ENCODE measurements at regions not wholly inside any gene's neighbourhood (a gene's known extent, or its start where the extent isn't known, plus 50 kb on each side); places are given as distances from the start of the nearest gene placed in this dataset.

- TF ChIP-seq, protein P1, sequence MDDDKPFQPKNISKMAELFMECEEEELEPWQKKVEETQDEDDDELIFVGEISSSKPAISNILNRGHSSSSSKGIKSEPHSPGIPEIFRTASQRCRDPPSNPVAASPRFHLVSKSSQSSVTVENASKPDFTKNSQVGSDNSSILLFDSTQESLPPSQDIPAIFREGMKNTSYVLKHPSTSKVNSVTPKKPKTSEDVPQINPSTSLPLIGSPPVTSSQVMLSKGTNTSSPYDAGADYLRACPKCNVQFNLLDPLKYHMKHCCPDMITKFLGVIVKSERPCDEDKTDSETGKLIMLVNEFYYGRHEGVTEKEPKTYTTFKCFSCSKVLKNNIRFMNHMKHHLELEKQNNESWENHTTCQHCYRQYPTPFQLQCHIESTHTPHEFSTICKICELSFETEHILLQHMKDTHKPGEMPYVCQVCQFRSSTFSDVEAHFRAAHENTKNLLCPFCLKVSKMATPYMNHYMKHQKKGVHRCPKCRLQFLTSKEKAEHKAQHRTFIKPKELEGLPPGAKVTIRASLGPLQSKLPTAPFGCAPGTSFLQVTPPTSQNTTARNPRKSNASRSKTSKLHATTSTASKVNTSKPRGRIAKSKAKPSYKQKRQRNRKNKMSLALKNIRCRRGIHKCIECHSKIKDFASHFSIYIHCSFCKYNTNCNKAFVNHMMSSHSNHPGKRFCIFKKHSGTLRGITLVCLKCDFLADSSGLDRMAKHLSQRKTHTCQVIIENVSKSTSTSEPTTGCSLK (tag by site-specific recombination; IDR thresholded peaks at IDR 0.05): no peak
- TF ChIP-seq REST (tag by site-specific recombination; IDR thresholded peaks at IDR 0.05) (no peak), SALL2 (tag by site-specific recombination; IDR thresholded peaks at IDR 0.05; ENCODE audit: borderline replicate concordance) (no peak), RBAK (tag by site-specific recombination; IDR thresholded peaks at IDR 0.05) (no peak), ZNF596 (tag by site-specific recombination; IDR thresholded peaks at IDR 0.05) (no peak), ZBTB20 (tag by site-specific recombination; IDR thresholded peaks at IDR 0.05) (no peak), ZNF155 (tag by site-specific recombination; IDR thresholded peaks at IDR 0.05) (no peak), ZNF585B (tag by site-specific recombination; IDR thresholded peaks at IDR 0.05) (no peak)
Observed at GRCh38 chr1:222060210-222060916, 318.5 kb upstream of the DUSP10 start (continued).

GRCh38 chr1:222058249-222058648 lies 316.4 kb upstream of the DUSP10 start:
- POLR2A ChIA-PET: no interaction called here
- no peak for TF ChIP-seq ELK4 (IDR thresholded peaks at IDR 0.05; ENCODE audit: borderline replicate concordance, low read depth, low read length)
- no peak for TF ChIP-seq KLF1 (tag by site-specific recombination; IDR thresholded peaks at IDR 0.05)
- no peak for TF ChIP-seq AEBP2 (tag by site-specific recombination; IDR thresholded peaks at IDR 0.05; ENCODE audit: borderline replicate concordance)
- TF ChIP-seq, protein P2, sequence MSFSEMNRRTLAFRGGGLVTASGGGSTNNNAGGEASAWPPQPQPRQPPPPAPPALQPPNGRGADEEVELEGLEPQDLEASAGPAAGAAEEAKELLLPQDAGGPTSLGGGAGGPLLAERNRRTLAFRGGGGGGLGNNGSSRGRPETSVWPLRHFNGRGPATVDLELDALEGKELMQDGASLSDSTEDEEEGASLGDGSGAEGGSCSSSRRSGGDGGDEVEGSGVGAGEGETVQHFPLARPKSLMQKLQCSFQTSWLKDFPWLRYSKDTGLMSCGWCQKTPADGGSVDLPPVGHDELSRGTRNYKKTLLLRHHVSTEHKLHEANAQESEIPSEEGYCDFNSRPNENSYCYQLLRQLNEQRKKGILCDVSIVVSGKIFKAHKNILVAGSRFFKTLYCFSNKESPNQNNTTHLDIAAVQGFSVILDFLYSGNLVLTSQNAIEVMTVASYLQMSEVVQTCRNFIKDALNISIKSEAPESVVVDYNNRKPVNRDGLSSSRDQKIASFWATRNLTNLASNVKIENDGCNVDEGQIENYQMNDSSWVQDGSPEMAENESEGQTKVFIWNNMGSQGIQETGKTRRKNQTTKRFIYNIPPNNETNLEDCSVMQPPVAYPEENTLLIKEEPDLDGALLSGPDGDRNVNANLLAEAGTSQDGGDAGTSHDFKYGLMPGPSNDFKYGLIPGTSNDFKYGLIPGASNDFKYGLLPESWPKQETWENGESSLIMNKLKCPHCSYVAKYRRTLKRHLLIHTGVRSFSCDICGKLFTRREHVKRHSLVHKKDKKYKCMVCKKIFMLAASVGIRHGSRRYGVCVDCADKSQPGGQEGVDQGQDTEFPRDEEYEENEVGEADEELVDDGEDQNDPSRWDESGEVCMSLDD (tag by site-specific recombination; IDR thresholded peaks at IDR 0.05): no peak
- no peak for TF ChIP-seq ZNF555 (tag by site-specific recombination; conservative IDR thresholded peaks at IDR 0.05)
- no peak for TF ChIP-seq ZNF404 (tag by site-specific recombination; IDR thresholded peaks at IDR 0.05)
- TF ChIP-seq, protein P3, sequence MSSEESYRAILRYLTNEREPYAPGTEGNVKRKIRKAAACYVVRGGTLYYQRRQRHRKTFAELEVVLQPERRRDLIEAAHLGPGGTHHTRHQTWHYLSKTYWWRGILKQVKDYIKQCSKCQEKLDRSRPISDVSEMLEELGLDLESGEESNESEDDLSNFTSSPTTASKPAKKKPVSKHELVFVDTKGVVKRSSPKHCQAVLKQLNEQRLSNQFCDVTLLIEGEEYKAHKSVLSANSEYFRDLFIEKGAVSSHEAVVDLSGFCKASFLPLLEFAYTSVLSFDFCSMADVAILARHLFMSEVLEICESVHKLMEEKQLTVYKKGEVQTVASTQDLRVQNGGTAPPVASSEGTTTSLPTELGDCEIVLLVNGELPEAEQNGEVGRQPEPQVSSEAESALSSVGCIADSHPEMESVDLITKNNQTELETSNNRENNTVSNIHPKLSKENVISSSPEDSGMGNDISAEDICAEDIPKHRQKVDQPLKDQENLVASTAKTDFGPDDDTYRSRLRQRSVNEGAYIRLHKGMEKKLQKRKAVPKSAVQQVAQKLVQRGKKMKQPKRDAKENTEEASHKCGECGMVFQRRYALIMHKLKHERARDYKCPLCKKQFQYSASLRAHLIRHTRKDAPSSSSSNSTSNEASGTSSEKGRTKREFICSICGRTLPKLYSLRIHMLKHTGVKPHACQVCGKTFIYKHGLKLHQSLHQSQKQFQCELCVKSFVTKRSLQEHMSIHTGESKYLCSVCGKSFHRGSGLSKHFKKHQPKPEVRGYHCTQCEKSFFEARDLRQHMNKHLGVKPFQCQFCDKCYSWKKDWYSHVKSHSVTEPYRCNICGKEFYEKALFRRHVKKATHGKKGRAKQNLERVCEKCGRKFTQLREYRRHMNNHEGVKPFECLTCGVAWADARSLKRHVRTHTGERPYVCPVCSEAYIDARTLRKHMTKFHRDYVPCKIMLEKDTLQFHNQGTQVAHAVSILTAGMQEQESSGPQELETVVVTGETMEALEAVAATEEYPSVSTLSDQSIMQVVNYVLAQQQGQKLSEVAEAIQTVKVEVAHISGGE (tag by site-specific recombination; conservative IDR thresholded peaks at IDR 0.05; ENCODE audit: low read depth): no peak
- TF ChIP-seq ZBTB17 (tag by site-specific recombination; IDR thresholded peaks at IDR 0.05): no peak
- TF ChIP-seq, protein P4, sequence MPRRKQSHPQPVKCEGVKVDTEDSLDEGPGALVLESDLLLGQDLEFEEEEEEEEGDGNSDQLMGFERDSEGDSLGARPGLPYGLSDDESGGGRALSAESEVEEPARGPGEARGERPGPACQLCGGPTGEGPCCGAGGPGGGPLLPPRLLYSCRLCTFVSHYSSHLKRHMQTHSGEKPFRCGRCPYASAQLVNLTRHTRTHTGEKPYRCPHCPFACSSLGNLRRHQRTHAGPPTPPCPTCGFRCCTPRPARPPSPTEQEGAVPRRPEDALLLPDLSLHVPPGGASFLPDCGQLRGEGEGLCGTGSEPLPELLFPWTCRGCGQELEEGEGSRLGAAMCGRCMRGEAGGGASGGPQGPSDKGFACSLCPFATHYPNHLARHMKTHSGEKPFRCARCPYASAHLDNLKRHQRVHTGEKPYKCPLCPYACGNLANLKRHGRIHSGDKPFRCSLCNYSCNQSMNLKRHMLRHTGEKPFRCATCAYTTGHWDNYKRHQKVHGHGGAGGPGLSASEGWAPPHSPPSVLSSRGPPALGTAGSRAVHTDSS (tag by site-specific recombination; IDR thresholded peaks at IDR 0.05): no peak
- no peak for TF ChIP-seq ZNF664 (tag by site-specific recombination; IDR thresholded peaks at IDR 0.05)
- no peak for TF ChIP-seq OSR2 (tag by site-specific recombination; IDR thresholded peaks at IDR 0.05)
- no peak for TF ChIP-seq ZNF654 (tag by site-specific recombination; IDR thresholded peaks at IDR 0.05; ENCODE audit: low read depth)

More at GRCh38 chr1:222058249-222058648, 316.4 kb upstream of the DUSP10 start:
- Histone ChIP-seq H3K9me3 (ENCODE audit: control insufficient read depth, insufficient read depth, low read depth, low read length) (no peaks in the 10 kb centered on the region), H3K36me3 (ENCODE audit: control insufficient read depth in 2 of 2, insufficient read depth in 1 of 2, low read length in 2 of 2) (no peaks in the 10 kb centered on the region), H3K27ac (ENCODE audit: extremely low read depth, low read depth, low read length) (no peak overlapping the region), H3K4me1 (ENCODE audit: control insufficient read depth, insufficient read depth, low read length) (no peaks in the 10 kb centered on the region), H3K4me3 (ENCODE audit: low read depth, low read length) (no peak overlapping the region)
- CTCF ChIA-PET: no interaction called here

Measured in HEK293 (cell line).